Colonic mucosa (tissue), 4 donors: ENCODE measurements at regions not wholly inside any gene's neighbourhood (a gene's known extent, or its start where the extent isn't known, plus 50 kb on each side); places are given as distances from the start of the nearest gene placed in this dataset.

Experiments used
- DNase-seq: peaks from one replicate; pipeline ENCODE4 v3.0.0-alpha.2; 2020
- H3K27ac ChIP-seq: fragments of 200-600 bp; one replicate; pipeline ENCODE4 v1.8.0; 2021
- H3K27me3 ChIP-seq: fragments of 200-600 bp; one replicate; pipeline ENCODE4 v1.8.0; 2021
- H3K36me3 ChIP-seq: fragments of 200-600 bp; one replicate; pipeline ENCODE4 v1.8.0; 2021
- H3K4me1 ChIP-seq: fragments of 200-600 bp; one replicate; pipeline ENCODE4 v1.8.0; 2021; ENCODE audit warnings: mild to moderate bottlenecking
- H3K4me3 ChIP-seq: fragments of 200-600 bp; one replicate; pipeline ENCODE4 v1.8.0; 2021
- H3K9ac ChIP-seq, 2 donors: one replicate each; pipeline ENCODE4 v1.7.0; 2013; ENCODE audit warnings: control low read depth in 2 of 2, low read depth in 2 of 2, low read length in 2 of 2
- H3K9me3 ChIP-seq: fragments of 200-600 bp; one replicate; pipeline ENCODE4 v1.8.0; 2021
- intact Hi-C: fragments of 100-400 bp; cut with DNase I; formaldehyde crosslinking; loops from one replicate; pipeline ENCODE4 v1.14.1; 2022
- TF ChIP-seq, protein P1 (sequence below): fragments of 200-600 bp; IDR thresholded peaks from one replicate; pipeline ENCODE4 v1.8.0; 2022; ENCODE audit warnings: antibody characterized with exemption, mild to moderate bottlenecking
- donor health status: healthy.
- donor health status: DM: no; HTN: no; CAD: no.
- donor health status: DM: no; HTN: no; CAD: no.

DNA sequence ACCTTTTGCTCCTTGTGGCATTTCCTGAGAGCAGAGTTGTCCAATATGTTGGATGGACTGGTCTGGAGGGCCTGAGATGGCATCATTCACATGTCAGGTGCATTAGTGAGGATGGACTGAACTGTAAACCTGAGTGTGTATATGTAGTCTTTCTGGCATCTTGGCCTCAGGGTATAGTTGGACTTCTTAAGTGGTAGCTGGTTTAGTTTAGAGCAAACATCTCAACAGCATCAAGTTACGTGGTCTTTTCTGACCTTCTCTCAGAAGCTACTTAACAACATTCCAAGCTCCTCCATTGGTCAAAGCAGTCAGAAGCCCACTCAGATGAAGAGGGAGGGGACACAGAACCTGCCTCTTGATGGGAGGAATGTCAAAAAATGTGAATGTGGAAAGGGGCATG is 829.9 kb downstream of the METTL15 start:
- Histone ChIP-seq H3K4me3 (no peak overlapping the region), H3K27me3 (no peaks in the 10 kb centered on the region), H3K9me3 (no peaks in the 10 kb centered on the region), H3K27ac (no peak overlapping the region), H3K36me3 (no peaks in the 10 kb centered on the region), H3K9ac (no peak overlapping the region), H3K4me1 (no peaks in the 10 kb centered on the region)
- intact Hi-C loops = no loop called here
- no peak for DNase-seq
- TF ChIP-seq, protein P1, sequence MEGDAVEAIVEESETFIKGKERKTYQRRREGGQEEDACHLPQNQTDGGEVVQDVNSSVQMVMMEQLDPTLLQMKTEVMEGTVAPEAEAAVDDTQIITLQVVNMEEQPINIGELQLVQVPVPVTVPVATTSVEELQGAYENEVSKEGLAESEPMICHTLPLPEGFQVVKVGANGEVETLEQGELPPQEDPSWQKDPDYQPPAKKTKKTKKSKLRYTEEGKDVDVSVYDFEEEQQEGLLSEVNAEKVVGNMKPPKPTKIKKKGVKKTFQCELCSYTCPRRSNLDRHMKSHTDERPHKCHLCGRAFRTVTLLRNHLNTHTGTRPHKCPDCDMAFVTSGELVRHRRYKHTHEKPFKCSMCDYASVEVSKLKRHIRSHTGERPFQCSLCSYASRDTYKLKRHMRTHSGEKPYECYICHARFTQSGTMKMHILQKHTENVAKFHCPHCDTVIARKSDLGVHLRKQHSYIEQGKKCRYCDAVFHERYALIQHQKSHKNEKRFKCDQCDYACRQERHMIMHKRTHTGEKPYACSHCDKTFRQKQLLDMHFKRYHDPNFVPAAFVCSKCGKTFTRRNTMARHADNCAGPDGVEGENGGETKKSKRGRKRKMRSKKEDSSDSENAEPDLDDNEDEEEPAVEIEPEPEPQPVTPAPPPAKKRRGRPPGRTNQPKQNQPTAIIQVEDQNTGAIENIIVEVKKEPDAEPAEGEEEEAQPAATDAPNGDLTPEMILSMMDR = no peak

DNA sequence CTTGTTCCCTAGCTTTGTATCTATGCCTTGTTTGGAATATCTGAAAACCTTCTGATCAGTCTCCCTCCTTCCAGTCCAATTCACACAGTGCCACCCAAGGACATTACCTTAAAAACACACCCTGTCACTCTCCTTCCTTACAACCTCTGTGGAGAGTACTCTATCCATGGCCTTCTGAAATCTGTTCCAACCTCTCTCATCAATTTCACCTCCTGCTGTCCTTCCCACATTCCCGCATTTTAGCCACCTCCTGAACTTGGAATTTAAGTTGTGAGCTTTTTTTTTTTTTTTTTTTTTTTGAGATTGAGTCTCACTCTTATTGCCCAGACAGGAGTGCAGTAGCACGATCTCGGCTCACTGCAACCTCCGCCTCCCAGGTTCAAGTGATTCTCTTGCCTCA is 824.8 kb downstream of the METTL15 start:
- Histone ChIP-seq H3K27ac (no peak overlapping the region), H3K27me3 (no peaks in the 10 kb centered on the region), H3K4me3 (no peak overlapping the region), H3K9ac (no peak overlapping the region), H3K9me3 (no peaks in the 10 kb centered on the region), H3K36me3 (no peaks in the 10 kb centered on the region), H3K4me1 (no peaks in the 10 kb centered on the region)
- TF ChIP-seq, protein P1 = no peak
- no peak for DNase-seq
- intact Hi-C loops = no loop called here

DNA sequence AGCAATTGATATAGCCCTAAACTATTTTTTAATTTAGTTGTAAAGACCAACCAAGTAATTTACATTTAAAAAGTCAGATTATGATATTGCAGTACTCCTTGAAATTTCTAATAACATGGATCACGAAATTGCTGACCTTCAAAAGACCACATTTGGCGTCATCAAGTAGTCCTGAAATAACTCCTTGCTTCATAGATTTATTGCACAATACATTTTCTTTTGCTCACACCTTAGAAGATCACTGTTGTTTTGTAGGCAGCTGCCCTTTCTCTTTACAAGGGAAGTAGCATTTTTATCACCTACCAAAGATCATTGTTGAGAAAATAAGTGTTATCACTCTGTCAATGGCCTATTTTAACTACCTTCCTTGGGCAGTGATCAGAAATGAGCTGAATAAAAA is 815.8 kb downstream of the METTL15 start:
- TF ChIP-seq, protein P1 = no peak
- H3K4me3 ChIP-seq = no peak overlapping the region
- no peaks in the 10 kb centered on the region for H3K4me1 ChIP-seq
- H3K27ac ChIP-seq = no peak overlapping the region
- no peaks in the 10 kb centered on the region for H3K9me3 ChIP-seq
- intact Hi-C loops = no loop called here
- no peak for DNase-seq
- no peaks in the 10 kb centered on the region for H3K36me3 ChIP-seq
- no peak overlapping the region for H3K9ac ChIP-seq
- H3K27me3 ChIP-seq = no peaks in the 10 kb centered on the region

DNA sequence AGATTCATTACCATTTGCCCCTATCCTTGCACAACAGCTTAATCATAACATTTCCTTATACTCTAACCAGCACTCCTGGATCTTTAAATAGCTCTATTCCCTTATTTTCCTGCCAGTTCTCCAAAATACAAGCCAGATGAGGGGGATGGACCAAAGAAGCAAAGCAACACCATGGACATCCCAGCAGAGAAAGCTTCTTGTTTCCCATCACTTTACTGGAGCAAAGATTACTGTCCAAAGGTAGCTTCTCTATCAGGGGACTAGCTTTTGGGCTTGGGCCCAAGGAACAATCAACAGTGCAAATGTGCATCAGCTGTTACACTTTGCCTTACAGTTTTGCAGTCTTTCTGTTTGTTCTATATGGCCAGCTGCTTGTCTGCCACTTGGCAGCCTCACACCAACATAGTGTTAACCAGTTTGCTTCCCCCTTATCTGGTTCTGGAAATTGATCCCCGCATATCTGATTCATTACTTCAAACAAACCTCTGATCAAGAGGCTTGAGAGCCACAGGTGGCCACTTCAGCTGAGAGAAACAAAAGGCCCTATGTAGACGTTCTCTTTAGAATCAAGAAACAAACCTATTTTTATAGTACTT is 814.3 kb downstream of the METTL15 start:
- TF ChIP-seq, protein P1 = no peak
- no peaks in the 10 kb centered on the region for H3K27me3 ChIP-seq
- H3K4me1 ChIP-seq = no peaks in the 10 kb centered on the region
- no peaks in the 10 kb centered on the region for H3K9me3 ChIP-seq
- no peak overlapping the region for H3K27ac ChIP-seq
- H3K9ac ChIP-seq = no peak overlapping the region
- H3K4me3 ChIP-seq = no peak overlapping the region
- DNase-seq = no peak
- H3K36me3 ChIP-seq = no peaks in the 10 kb centered on the region
- intact Hi-C loops = no loop called here

DNA sequence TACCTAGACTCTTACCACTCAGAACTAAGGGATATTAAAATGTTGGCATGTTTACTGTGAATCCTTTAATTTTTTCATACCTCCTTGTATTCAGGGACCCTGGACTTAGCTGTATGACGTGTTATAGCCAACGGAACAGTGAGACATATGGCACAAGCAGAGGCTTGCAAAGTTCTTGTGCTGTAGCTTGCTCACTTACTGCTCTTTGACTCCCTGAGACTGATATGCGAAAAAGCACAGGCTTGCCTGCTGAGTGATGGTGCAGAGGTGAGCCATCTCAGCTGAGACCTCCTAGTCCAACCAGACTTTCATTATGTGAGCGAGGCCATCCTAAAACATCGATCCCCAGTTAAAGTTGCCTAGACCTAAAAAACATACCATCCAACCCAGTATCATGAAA is 811.0 kb downstream of the METTL15 start:
- no peak for DNase-seq
- no peaks in the 10 kb centered on the region for H3K4me1 ChIP-seq
- no peaks in the 10 kb centered on the region for H3K36me3 ChIP-seq
- H3K9me3 ChIP-seq = no peaks in the 10 kb centered on the region
- no peaks in the 10 kb centered on the region for H3K27me3 ChIP-seq
- H3K9ac ChIP-seq = no peak overlapping the region
- intact Hi-C loops = no loop called here
- H3K4me3 ChIP-seq = no peak overlapping the region
- no peak overlapping the region for H3K27ac ChIP-seq
- TF ChIP-seq, protein P1 = no peak
